Astrocyte (in vitro differentiated cells and primary cell): ENCODE measurements at regions not wholly inside any gene's neighbourhood (a gene's known extent, or its start where the extent isn't known, plus 50 kb on each side); places are given as distances from the start of the nearest gene placed in this dataset.

Experiments
- DNase-seq: peaks from one replicate; pipeline ENCODE4 v3.0.0-alpha.2; 2010; ENCODE audit warnings: low read depth
- FAIRE-seq: peaks from 2 replicates; lab custom pipeline; 2011; peaks lifted over from hg19 to GRCh38; lab: Jason Lieb, UNC
- H2AFZ ChIP-seq: 2 replicates; pipeline ENCODE4 v1.6.0; 2012; ENCODE audit warnings: low read depth, low read length, inconsistent platforms
- H3K27ac ChIP-seq: 2 replicates; pipeline ENCODE4 v1.5.1; 2011; ENCODE audit warnings: low read depth, low read length, inconsistent platforms
- H3K27me3 ChIP-seq: 2 replicates; pipeline ENCODE4 v1.6.0; 2011; ENCODE audit warnings: low read length, inconsistent platforms; ENCODE audit not compliant: insufficient read depth
- H3K36me3 ChIP-seq: 2 replicates; pipeline ENCODE4 v1.5.1; 2011; ENCODE audit warnings: low read length, inconsistent platforms; ENCODE audit not compliant: insufficient read depth
- H3K4me1 ChIP-seq: 2 replicates; pipeline ENCODE4 v1.5.1; 2011; ENCODE audit warnings: low read length, inconsistent platforms; ENCODE audit not compliant: insufficient read depth
- H3K4me2 ChIP-seq: 2 replicates; pipeline ENCODE4 v1.6.0; 2012; ENCODE audit warnings: low read length, inconsistent platforms
- H3K4me3 ChIP-seq: 2 replicates; pipeline ENCODE4 v1.5.1; 2011; ENCODE audit warnings: low read depth, mild to moderate bottlenecking, low read length, inconsistent platforms; ENCODE audit not compliant: insufficient read depth
- H3K79me2 ChIP-seq: 2 replicates; pipeline ENCODE4 v1.6.0; 2012; ENCODE audit warnings: mild to moderate bottlenecking, low read length, inconsistent platforms; ENCODE audit not compliant: insufficient read depth
- H3K9ac ChIP-seq: 2 replicates; pipeline ENCODE4 v1.6.0; 2012; ENCODE audit warnings: mild to moderate bottlenecking, low read length, inconsistent platforms
- H3K9me3 ChIP-seq: 2 replicates; pipeline ENCODE4 v1.5.1; 2012; ENCODE audit warnings: low read depth, mild to moderate bottlenecking, low read length, inconsistent platforms; ENCODE audit not compliant: insufficient read depth
- H4K20me1 ChIP-seq: 2 replicates; pipeline ENCODE4 v1.6.0; 2012; ENCODE audit warnings: low read length, inconsistent platforms; ENCODE audit not compliant: insufficient read depth
- H3K27ac Mint-ChIP-seq: one replicate; pipeline ENCODE4 v1.8.0; 2021; ENCODE audit warnings: mild to moderate bottlenecking, mixed read lengths; ENCODE audit not compliant: unreplicated experiment
- H3K27me3 Mint-ChIP-seq: one replicate; pipeline ENCODE4 v1.8.0; 2021; ENCODE audit warnings: low read depth, mixed read lengths; ENCODE audit not compliant: unreplicated experiment
- H3K36me3 Mint-ChIP-seq: one replicate; pipeline ENCODE4 v1.8.0; 2021; ENCODE audit warnings: low read depth, mixed read lengths; ENCODE audit not compliant: unreplicated experiment
- H3K4me1 Mint-ChIP-seq: one replicate; pipeline ENCODE4 v1.8.0; 2021; ENCODE audit warnings: low read depth, mixed read lengths; ENCODE audit not compliant: unreplicated experiment
- H3K4me3 Mint-ChIP-seq: one replicate; pipeline ENCODE4 v1.8.0; 2021; ENCODE audit warnings: mild to moderate bottlenecking, moderate library complexity, mixed read lengths; ENCODE audit not compliant: unreplicated experiment
- H3K9me3 Mint-ChIP-seq: one replicate; pipeline ENCODE4 v1.8.0; 2021; ENCODE audit warnings: mild to moderate bottlenecking, mixed read lengths; ENCODE audit not compliant: unreplicated experiment
- CTCF ChIP-seq: IDR thresholded peaks from 2 replicates; pipeline ENCODE4 v1.5.1; 2011; ENCODE audit warnings: low read depth, mild to moderate bottlenecking, inconsistent platforms, low read length, moderate library complexity; ENCODE audit not compliant: insufficient read depth
- EZH2 ChIP-seq: IDR thresholded peaks from 2 replicates; pipeline ENCODE4 v1.6.1; 2012; ENCODE audit warnings: mild to moderate bottlenecking, low read length, inconsistent platforms; ENCODE audit not compliant: insufficient read depth

GRCh38 chr10:2488446-2489005, 578.8 kb upstream of the PFKP start:
- Histone ChIP-seq H4K20me1 (no peaks in the 10 kb centered on the region), H3K36me3 (no peaks in the 10 kb centered on the region), H3K4me2 (no peak overlapping the region), H3K9ac (no peak overlapping the region), H3K27ac (no peak overlapping the region), H3K4me3 (no peak overlapping the region), H3K4me1 (no peaks in the 10 kb centered on the region), H3K79me2 (no peaks in the 10 kb centered on the region), H2AFZ (no peak overlapping the region), H3K9me3 (peaks cover 3% of the 10 kb centered on the region), H3K27me3 (no peaks in the 10 kb centered on the region)
- Mint-ChIP-seq H3K36me3 (no peaks in the 10 kb centered on the region), H3K27ac (no peak overlapping the region), H3K4me3 (no peak overlapping the region), H3K9me3 (no peaks in the 10 kb centered on the region), H3K4me1 (no peaks in the 10 kb centered on the region), H3K27me3 (no peaks in the 10 kb centered on the region)
- no peak for DNase-seq
- no peak for FAIRE-seq
- TF ChIP-seq EZH2 (no peak), CTCF (no peak)

- Histone ChIP-seq H3K27ac (no peak overlapping the region), H4K20me1 (no peaks in the 10 kb centered on the region), H3K9me3 (peaks cover 3% of the 10 kb centered on the region), H3K4me1 (no peaks in the 10 kb centered on the region), H3K4me2 (no peak overlapping the region), H3K79me2 (no peaks in the 10 kb centered on the region), H3K9ac (no peak overlapping the region), H2AFZ (no peak overlapping the region), H3K36me3 (no peaks in the 10 kb centered on the region), H3K4me3 (no peak overlapping the region), H3K27me3 (no peaks in the 10 kb centered on the region)
- Mint-ChIP-seq H3K4me3 (no peak overlapping the region), H3K9me3 (peaks cover 2% of the 10 kb centered on the region), H3K27me3 (no peaks in the 10 kb centered on the region), H3K36me3 (no peaks in the 10 kb centered on the region), H3K4me1 (no peaks in the 10 kb centered on the region), H3K27ac (no peak overlapping the region)
- no peak for TF ChIP-seq EZH2
- DNase-seq (no peak), FAIRE-seq (no peak)
These were observed 579.4 kb upstream of the PFKP start for GRCh38 chr10:2487921-2488320.

- FAIRE-seq (no peak), DNase-seq (no peak)
- Histone ChIP-seq H3K4me3 (no peak overlapping the region), H4K20me1 (no peaks in the 10 kb centered on the region), H3K27me3 (no peaks in the 10 kb centered on the region), H3K9me3 (peaks cover 8% of the 10 kb centered on the region), H3K36me3 (no peaks in the 10 kb centered on the region), H3K27ac (no peak overlapping the region), H2AFZ (no peak overlapping the region), H3K79me2 (no peaks in the 10 kb centered on the region), H3K4me2 (no peak overlapping the region), H3K9ac (no peak overlapping the region), H3K4me1 (no peaks in the 10 kb centered on the region)
- Mint-ChIP-seq H3K36me3 (no peaks in the 10 kb centered on the region), H3K4me3 (no peak overlapping the region), H3K4me1 (no peaks in the 10 kb centered on the region), H3K27ac (no peak overlapping the region), H3K9me3 (peaks cover 4% of the 10 kb centered on the region), H3K27me3 (peaks cover 9% of the 10 kb centered on the region)
- TF ChIP-seq EZH2 = no peak
- no peak for TF ChIP-seq CTCF
These were observed 588.7 kb upstream of the PFKP start for GRCh38 chr10:2478656-2479055.
